ENCODE measurements at regions not wholly inside any gene's neighbourhood (a gene's known extent, or its start where the extent isn't known, plus 50 kb on each side); places are given as distances from the start of the nearest gene placed in this dataset.

DNA sequence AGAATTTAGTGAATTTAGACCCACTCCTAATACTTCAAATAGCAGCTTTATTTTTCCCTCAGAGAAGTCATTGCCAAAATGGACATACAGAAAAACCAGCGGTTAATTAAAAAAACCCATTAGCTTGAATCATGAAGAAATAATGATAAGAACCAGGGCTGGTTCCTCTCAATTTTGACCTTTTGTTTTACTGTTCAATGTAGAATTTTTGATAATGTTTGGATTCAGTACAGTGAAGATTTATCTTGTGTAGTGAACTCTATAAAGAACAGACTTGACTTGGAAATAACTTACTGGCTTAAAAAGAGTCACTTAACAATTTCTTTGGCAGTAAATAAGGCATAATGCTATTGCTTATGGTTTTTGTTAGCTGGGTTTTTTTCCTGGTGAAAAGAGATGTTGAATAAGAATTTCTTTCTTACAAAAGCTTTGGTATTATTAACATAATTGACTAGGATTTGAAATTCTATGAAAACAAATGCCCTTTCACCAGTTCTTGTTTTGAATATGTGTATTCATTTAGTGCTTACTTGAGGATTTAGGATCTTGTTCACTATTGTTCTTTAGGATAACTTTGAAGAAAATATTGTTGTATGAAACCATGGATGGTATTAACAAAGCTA, 73.4 kb upstream of the ITPRID2 start:
- H3K9me3 Mint-ChIP-seq = no peaks in the 10 kb centered on the region
- Histone ChIP-seq H3K36me3 (ENCODE audit: insufficient read depth, low read length) (no peaks in the 10 kb centered on the region), H3K4me3 (ENCODE audit: low read length) (no peak overlapping the region), H3K27ac (ENCODE audit: low read depth in 1 of 2, low read length in 2 of 2) (no peak overlapping the region), H3K27me3 (ENCODE audit: control insufficient read depth in 1 of 2, insufficient read depth in 2 of 2, low read length in 2 of 2) (no peaks in the 10 kb centered on the region), H3K9me3 (ENCODE audit: control insufficient read depth in 1 of 2, insufficient read depth in 1 of 2, low read length in 2 of 2) (no peaks in the 10 kb centered on the region), H3K4me1 (ENCODE audit: insufficient read depth, low read length) (no peaks in the 10 kb centered on the region)
- H3K36me3 Mint-ChIP-seq (ENCODE audit: low read depth) = no peaks in the 10 kb centered on the region
- no peaks in the 10 kb centered on the region for H3K27me3 Mint-ChIP-seq
- POLR2A ChIA-PET = no interaction called here
- intact Hi-C loops (cut with DNase I, micrococcal nuclease) = no loop called here
- DNase-seq = no peak
- H3K4me3 Mint-ChIP-seq = no peak overlapping the region
- TF ChIP-seq, protein P1, sequence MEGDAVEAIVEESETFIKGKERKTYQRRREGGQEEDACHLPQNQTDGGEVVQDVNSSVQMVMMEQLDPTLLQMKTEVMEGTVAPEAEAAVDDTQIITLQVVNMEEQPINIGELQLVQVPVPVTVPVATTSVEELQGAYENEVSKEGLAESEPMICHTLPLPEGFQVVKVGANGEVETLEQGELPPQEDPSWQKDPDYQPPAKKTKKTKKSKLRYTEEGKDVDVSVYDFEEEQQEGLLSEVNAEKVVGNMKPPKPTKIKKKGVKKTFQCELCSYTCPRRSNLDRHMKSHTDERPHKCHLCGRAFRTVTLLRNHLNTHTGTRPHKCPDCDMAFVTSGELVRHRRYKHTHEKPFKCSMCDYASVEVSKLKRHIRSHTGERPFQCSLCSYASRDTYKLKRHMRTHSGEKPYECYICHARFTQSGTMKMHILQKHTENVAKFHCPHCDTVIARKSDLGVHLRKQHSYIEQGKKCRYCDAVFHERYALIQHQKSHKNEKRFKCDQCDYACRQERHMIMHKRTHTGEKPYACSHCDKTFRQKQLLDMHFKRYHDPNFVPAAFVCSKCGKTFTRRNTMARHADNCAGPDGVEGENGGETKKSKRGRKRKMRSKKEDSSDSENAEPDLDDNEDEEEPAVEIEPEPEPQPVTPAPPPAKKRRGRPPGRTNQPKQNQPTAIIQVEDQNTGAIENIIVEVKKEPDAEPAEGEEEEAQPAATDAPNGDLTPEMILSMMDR (IDR thresholded peaks at IDR 0.05) = no peak
- peaks cover 13% of the 10 kb centered on the region for H3K4me1 Mint-ChIP-seq (ENCODE audit: low read depth)
- H3K27ac Mint-ChIP-seq = no peak overlapping the region
- CTCF ChIA-PET = interaction anchor here (1.5 kb wide), 1 partner anchor 12 kb away, joined by 3 read pairs; no protein-coding TSS in a partner anchor
- no peak for ATAC-seq (ENCODE audit: poor library complexity)

DNA sequence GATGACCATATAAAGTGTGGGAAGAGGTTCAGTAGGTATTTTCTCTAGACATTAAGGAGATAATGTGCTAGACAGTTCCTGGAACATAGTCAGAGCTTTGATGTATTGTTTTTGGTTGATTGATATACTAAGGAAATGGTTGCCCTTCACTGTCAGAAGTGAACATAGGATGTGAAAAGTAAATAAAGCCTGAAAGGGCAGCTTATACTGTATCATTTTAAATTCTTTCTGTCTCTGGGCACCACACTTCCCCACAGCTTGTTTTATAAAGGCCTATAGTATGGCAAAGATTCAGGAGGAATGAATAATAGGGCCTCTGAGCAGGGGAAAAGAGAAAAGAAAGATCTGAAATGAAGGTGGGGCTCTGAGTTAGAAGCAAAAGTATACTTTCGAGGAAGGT, 72.7 kb upstream of the ITPRID2 start:
- no peaks in the 10 kb centered on the region for H3K9me3 Mint-ChIP-seq
- no peak overlapping the region for H3K4me3 Mint-ChIP-seq
- H3K27me3 Mint-ChIP-seq = no peaks in the 10 kb centered on the region
- H3K4me3 ChIP-seq (ENCODE audit: low read length) = no peak overlapping the region
- no peaks in the 10 kb centered on the region for H3K4me1 ChIP-seq (ENCODE audit: insufficient read depth, low read length)
- H3K27ac ChIP-seq (ENCODE audit: low read depth in 1 of 2, low read length in 2 of 2) = no peak overlapping the region
- no peaks in the 10 kb centered on the region for H3K36me3 ChIP-seq (ENCODE audit: insufficient read depth, low read length)
- no peak overlapping the region for H3K27ac Mint-ChIP-seq
- H3K27me3 ChIP-seq (ENCODE audit: control insufficient read depth in 1 of 2, insufficient read depth in 2 of 2, low read length in 2 of 2) = no peaks in the 10 kb centered on the region
- DNase-seq = no peak
- peaks cover 8% of the 10 kb centered on the region for H3K4me1 Mint-ChIP-seq (ENCODE audit: low read depth)
- POLR2A ChIA-PET = no interaction called here
- no peaks in the 10 kb centered on the region for H3K9me3 ChIP-seq (ENCODE audit: control insufficient read depth in 1 of 2, insufficient read depth in 1 of 2, low read length in 2 of 2)
- TF ChIP-seq, protein P1 (IDR thresholded peaks at IDR 0.05) = no peak
- CTCF ChIA-PET = no interaction called here
- no peaks in the 10 kb centered on the region for H3K36me3 Mint-ChIP-seq (ENCODE audit: low read depth)
- intact Hi-C loops (cut with DNase I, micrococcal nuclease) = no loop called here
- ATAC-seq (ENCODE audit: poor library complexity) = no peak

DNA sequence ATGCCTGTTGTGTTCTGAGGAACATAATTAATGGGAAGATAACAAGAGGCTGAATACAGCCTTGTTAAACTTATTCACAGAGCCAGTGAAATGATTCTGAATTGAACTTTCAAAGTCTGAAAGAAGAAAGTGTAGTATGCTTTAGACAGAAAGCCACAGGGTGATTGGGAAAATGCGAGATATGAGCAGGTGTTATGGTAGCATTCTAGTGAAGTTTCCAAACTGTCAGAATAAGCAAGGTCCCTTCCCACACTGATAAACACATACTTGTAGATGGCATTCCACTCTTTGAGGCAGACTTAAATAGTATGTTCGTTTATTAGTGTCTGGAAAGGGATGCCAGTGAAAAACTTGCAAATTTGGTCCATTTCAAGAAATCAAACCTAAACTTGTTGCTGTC, 70.5 kb upstream of the ITPRID2 start:
- H3K27ac Mint-ChIP-seq = no peak overlapping the region
- TF ChIP-seq, protein P1 (IDR thresholded peaks at IDR 0.05) = no peak
- ATAC-seq (ENCODE audit: poor library complexity) = no peak
- Histone ChIP-seq H3K27me3 (ENCODE audit: control insufficient read depth in 1 of 2, insufficient read depth in 2 of 2, low read length in 2 of 2) (no peaks in the 10 kb centered on the region), H3K27ac (ENCODE audit: low read depth in 1 of 2, low read length in 2 of 2) (no peak overlapping the region), H3K36me3 (ENCODE audit: insufficient read depth, low read length) (no peaks in the 10 kb centered on the region), H3K4me1 (ENCODE audit: insufficient read depth, low read length) (no peaks in the 10 kb centered on the region), H3K9me3 (ENCODE audit: control insufficient read depth in 1 of 2, insufficient read depth in 1 of 2, low read length in 2 of 2) (no peaks in the 10 kb centered on the region), H3K4me3 (ENCODE audit: low read length) (no peak overlapping the region)
- intact Hi-C loops (cut with DNase I, micrococcal nuclease) = no loop called here
- CTCF ChIA-PET = no interaction called here
- no peak overlapping the region for H3K4me3 Mint-ChIP-seq
- H3K4me1 Mint-ChIP-seq (ENCODE audit: low read depth) = no peaks in the 10 kb centered on the region
- no peak for DNase-seq
- H3K27me3 Mint-ChIP-seq = no peaks in the 10 kb centered on the region
- POLR2A ChIA-PET = no interaction called here
- H3K9me3 Mint-ChIP-seq = no peaks in the 10 kb centered on the region
- no peaks in the 10 kb centered on the region for H3K36me3 Mint-ChIP-seq (ENCODE audit: low read depth)

All from CD4-positive, alpha-beta T cell (primary cell).